ENCODE measurements at regions not wholly inside any gene's neighbourhood (a gene's known extent, or its start where the extent isn't known, plus 50 kb on each side); places are given as distances from the start of the nearest gene placed in this dataset.

DNA sequence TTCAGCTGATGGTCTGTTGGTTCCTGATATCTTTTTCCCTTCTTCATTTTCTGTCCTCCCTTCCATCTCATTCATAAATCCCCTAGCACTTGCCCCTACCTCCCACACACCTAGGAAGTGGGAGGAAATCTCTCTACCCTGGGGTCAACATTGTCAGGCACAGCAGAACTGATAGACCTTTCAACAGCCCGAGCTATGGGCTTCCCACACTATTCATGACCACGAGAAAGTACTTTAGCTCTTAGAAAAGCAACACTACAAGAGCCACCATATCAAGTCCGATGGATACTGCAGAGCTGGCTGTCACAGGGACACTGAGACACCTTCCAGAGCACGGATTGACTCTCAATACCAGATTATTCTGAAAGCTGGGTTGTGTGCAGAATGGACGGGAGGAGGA lies 180.6 kb upstream of the NEBL start:
- Histone ChIP-seq H3K27ac (no peak overlapping the region), H3K27me3 (ENCODE audit: low read depth) (no peaks in the 10 kb centered on the region), H3K4me1 (no peaks in the 10 kb centered on the region), H3K4me3 (no peak overlapping the region), H3K36me3 (no peaks in the 10 kb centered on the region), H3K9me3 (no peaks in the 10 kb centered on the region)
- no peak for DNase-seq
- ATAC-seq, result no peak
- intact Hi-C loops (cut with DNase I), result no loop called here
- TF ChIP-seq CTCF (IDR thresholded peaks at IDR 0.05), result no peak

DNA sequence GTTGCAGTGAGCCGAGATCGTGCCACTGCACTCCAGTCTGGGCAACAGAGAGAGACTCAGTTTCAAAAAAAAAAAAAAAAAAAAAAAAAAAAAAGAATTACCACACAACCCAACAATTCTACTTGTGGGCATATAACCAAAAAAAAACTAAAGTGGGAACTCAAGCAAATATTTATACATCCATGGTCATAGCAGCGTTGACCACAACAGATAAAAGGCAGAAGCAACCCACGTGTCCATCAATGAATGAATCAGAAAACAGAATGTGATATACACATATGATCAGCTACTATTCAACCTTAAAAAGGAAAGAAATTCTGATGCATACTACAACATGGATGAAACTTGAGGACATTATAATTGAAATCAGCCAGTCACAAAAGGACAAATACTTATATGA lies 179.3 kb upstream of the NEBL start:
- H3K36me3 ChIP-seq, result no peaks in the 10 kb centered on the region
- no peak for TF ChIP-seq CTCF (IDR thresholded peaks at IDR 0.05)
- no peak overlapping the region for H3K4me3 ChIP-seq
- H3K27me3 ChIP-seq (ENCODE audit: low read depth), result no peaks in the 10 kb centered on the region
- intact Hi-C loops (cut with DNase I), result no loop called here
- no peaks in the 10 kb centered on the region for H3K4me1 ChIP-seq
- ATAC-seq, result peak in 1 of 2 donors; percentile 38
- no peaks in the 10 kb centered on the region for H3K9me3 ChIP-seq
- DNase-seq, result no peak
- no peak overlapping the region for H3K27ac ChIP-seq

DNA sequence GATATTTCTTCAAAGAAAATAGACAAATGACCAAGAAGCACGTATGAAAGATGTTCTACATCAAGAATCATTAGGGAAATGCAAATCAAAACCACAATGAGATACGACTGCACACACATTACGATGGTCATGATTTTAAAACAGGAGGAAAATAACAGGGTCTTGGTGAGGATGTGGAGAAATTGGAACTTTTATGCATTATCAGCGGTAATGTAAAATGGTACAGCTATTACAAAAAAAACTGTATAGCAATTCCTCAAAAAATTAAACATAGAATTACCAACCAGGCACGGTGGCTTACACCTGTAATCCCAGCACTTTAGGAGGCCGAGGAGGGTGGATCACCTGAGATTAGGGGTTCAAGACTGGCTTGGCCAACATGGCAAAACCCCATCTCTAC lies 178.8 kb upstream of the NEBL start:
- ATAC-seq, result no peak
- no peak for TF ChIP-seq CTCF (IDR thresholded peaks at IDR 0.05)
- intact Hi-C loops (cut with DNase I), result no loop called here

GRCh38 chr10:21071001-21071673 lies 174.0 kb upstream of the NEBL start:
- DNase-seq (no peak), ATAC-seq (no peak)
- Histone ChIP-seq H3K4me1 (no peaks in the 10 kb centered on the region), H3K4me3 (no peak overlapping the region), H3K27me3 (ENCODE audit: low read depth) (no peaks in the 10 kb centered on the region), H3K36me3 (no peaks in the 10 kb centered on the region), H3K27ac (no peak overlapping the region), H3K9me3 (no peaks in the 10 kb centered on the region)
- TF ChIP-seq CTCF (IDR thresholded peaks at IDR 0.05), result no peak
- intact Hi-C loops (cut with DNase I), result no loop called here

More for the DNA sequence above, 178.8 kb upstream of the NEBL start:
- DNase-seq, result no peak
- H3K9me3 ChIP-seq, result no peaks in the 10 kb centered on the region
- no peaks in the 10 kb centered on the region for H3K4me1 ChIP-seq
- H3K27ac ChIP-seq, result no peak overlapping the region
- no peaks in the 10 kb centered on the region for H3K36me3 ChIP-seq
- no peak overlapping the region for H3K4me3 ChIP-seq
- no peaks in the 10 kb centered on the region for H3K27me3 ChIP-seq (ENCODE audit: low read depth)

- H3K27ac ChIP-seq, result no peak overlapping the region
- intact Hi-C loops (cut with DNase I), result no loop called here
- no peak for ATAC-seq
Measured at GRCh38 chr10:21069929-21070700, 173.0 kb upstream of the NEBL start.

More at GRCh38 chr10:21069929-21070700, 173.0 kb upstream of the NEBL start:
- Histone ChIP-seq H3K36me3 (no peaks in the 10 kb centered on the region), H3K9me3 (no peaks in the 10 kb centered on the region), H3K4me3 (no peak overlapping the region), H3K4me1 (no peaks in the 10 kb centered on the region), H3K27me3 (ENCODE audit: low read depth) (no peaks in the 10 kb centered on the region)
- TF ChIP-seq CTCF (IDR thresholded peaks at IDR 0.05), result no peak
- no peak for DNase-seq

Measured in lower lobe of right lung (tissue), 2 donors.